GM12864 (cell line): ENCODE measurements at regions not wholly inside any gene's neighbourhood (a gene's known extent, or its start where the extent isn't known, plus 50 kb on each side); places are given as distances from the start of the nearest gene placed in this dataset.

Source experiments
- DNase-seq: peaks from one replicate; pipeline ENCODE4 v3.0.0-alpha.2; 2011; ENCODE audit warnings: low read depth
- H3K4me3 ChIP-seq: 2 replicates; pipeline ENCODE4 v1.5.1; 2011; ENCODE audit warnings: mild to moderate bottlenecking, low read depth, low read length, control low read depth
- TF ChIP-seq, protein P1 (sequence below): IDR thresholded peaks from 2 replicates; pipeline ENCODE4 v1.5.1; 2011; ENCODE audit warnings: low read depth, mild to moderate bottlenecking, moderate library complexity, low read length, control low read depth, inconsistent platforms; ENCODE audit errors: missing control alignments

DNA sequence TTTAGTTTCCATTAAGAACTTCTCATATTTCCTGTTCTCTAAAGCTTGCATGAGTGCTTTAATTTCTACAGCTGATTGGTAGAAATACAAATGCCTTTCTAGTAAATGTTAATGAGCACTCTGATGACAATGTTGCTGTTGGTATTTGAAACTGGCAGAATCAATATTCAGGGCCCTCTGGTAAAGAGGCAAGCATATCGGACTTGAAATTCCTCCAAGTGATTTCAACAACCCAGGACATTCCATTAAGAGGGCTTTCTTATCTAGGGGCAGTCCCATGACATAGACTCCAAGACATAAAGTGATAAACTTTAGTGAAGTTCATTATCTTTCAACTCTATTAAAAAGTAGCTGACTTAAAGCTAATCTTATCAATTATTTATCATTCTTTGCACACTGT lies 83.1 kb upstream of the VCX start:
- TF ChIP-seq, protein P1, sequence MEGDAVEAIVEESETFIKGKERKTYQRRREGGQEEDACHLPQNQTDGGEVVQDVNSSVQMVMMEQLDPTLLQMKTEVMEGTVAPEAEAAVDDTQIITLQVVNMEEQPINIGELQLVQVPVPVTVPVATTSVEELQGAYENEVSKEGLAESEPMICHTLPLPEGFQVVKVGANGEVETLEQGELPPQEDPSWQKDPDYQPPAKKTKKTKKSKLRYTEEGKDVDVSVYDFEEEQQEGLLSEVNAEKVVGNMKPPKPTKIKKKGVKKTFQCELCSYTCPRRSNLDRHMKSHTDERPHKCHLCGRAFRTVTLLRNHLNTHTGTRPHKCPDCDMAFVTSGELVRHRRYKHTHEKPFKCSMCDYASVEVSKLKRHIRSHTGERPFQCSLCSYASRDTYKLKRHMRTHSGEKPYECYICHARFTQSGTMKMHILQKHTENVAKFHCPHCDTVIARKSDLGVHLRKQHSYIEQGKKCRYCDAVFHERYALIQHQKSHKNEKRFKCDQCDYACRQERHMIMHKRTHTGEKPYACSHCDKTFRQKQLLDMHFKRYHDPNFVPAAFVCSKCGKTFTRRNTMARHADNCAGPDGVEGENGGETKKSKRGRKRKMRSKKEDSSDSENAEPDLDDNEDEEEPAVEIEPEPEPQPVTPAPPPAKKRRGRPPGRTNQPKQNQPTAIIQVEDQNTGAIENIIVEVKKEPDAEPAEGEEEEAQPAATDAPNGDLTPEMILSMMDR: no peak
- H3K4me3 ChIP-seq: no peak overlapping the region
- DNase-seq: no peak

- TF ChIP-seq, protein P1: no peak
- DNase-seq: no peak
- no peak overlapping the region for H3K4me3 ChIP-seq
Observed at GRCh38 chrX:7746856-7747255, 96.1 kb upstream of the VCX start.

DNA sequence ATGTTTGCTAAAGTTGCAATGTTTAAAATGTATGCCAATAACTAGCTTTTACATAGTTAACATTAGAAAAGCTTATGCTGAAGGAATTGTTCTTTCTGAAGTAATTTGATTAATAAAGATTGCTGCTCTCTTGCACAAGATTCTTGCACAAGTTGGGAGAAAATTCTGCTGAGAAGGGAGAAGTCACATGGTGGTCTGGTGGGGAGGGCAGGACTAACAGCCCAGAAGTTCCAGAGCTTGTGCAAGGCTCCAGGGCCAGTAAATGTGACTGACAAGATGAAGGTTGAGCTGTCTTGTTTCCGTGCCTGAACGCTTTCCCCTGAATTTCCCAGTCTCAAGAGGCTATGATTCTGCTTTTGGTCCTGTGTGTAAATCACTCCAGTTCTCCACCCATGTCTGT lies 112.9 kb upstream of the VCX start:
- no peak for DNase-seq
- TF ChIP-seq, protein P1: no peak
- H3K4me3 ChIP-seq: no peak overlapping the region

GRCh38 chrX:7720519-7720918 lies 122.5 kb upstream of the VCX start:
- no peak for DNase-seq
- TF ChIP-seq, protein P1: no peak
- no peak overlapping the region for H3K4me3 ChIP-seq

GRCh38 chrX:7714351-7714750 lies 128.6 kb upstream of the VCX start:
- DNase-seq: no peak
- H3K4me3 ChIP-seq: no peak overlapping the region
- TF ChIP-seq, protein P1: no peak

- TF ChIP-seq, protein P1: no peak
- no peak for DNase-seq
- H3K4me3 ChIP-seq: no peak overlapping the region
Observed at GRCh38 chrX:7711167-7711566, 131.8 kb upstream of the VCX start.

GRCh38 chrX:7709845-7710244 lies 133.1 kb upstream of the VCX start:
- TF ChIP-seq, protein P1: no peak
- H3K4me3 ChIP-seq: no peak overlapping the region

More at GRCh38 chrX:7709845-7710244, 133.1 kb upstream of the VCX start:
- no peak for DNase-seq
